Nephron progenitor cell (in vitro differentiated cells): ENCODE measurements at regions not wholly inside any gene's neighbourhood (a gene's known extent, or its start where the extent isn't known, plus 50 kb on each side); places are given as distances from the start of the nearest gene placed in this dataset.
"Not testable (repeated sequence)": the region's sequence is repeated elsewhere in the genome, so short reads cannot be mapped to it uniquely, and the experiment has no call there.

ENCODE experiments used
- DNase-seq: peaks from one replicate; pipeline ENCODE4 v3.0.0; 2021
- H3K27ac Mint-ChIP-seq: 2 replicates; pipeline ENCODE4 v1.8.0; 2021; ENCODE audit warnings: mild to moderate bottlenecking, moderate library complexity, mixed read lengths
- H3K27me3 Mint-ChIP-seq: 2 replicates; pipeline ENCODE4 v1.8.0; 2021; ENCODE audit warnings: mild to moderate bottlenecking, low read depth, mixed read lengths; ENCODE audit not compliant: poor library complexity
- H3K36me3 Mint-ChIP-seq: 2 replicates; pipeline ENCODE4 v1.8.0; 2021; ENCODE audit warnings: low read depth, mixed read lengths
- H3K4me1 Mint-ChIP-seq: 2 replicates; pipeline ENCODE4 v1.8.0; 2021; ENCODE audit warnings: mixed read lengths
- H3K4me3 Mint-ChIP-seq: 2 replicates; pipeline ENCODE4 v1.8.0; 2021; ENCODE audit warnings: mild to moderate bottlenecking, moderate library complexity, mixed read lengths
- H3K9me3 Mint-ChIP-seq: 2 replicates; pipeline ENCODE4 v1.8.0; 2021; ENCODE audit warnings: mild to moderate bottlenecking, moderate library complexity, mixed read lengths
- TF ChIP-seq, protein P1 (sequence below): fragments of 200-600 bp; sonication (generic); IDR thresholded peaks from 2 replicates; pipeline ENCODE4 v1.5.0; 2021; ENCODE audit warnings: antibody characterized with exemption

DNA sequence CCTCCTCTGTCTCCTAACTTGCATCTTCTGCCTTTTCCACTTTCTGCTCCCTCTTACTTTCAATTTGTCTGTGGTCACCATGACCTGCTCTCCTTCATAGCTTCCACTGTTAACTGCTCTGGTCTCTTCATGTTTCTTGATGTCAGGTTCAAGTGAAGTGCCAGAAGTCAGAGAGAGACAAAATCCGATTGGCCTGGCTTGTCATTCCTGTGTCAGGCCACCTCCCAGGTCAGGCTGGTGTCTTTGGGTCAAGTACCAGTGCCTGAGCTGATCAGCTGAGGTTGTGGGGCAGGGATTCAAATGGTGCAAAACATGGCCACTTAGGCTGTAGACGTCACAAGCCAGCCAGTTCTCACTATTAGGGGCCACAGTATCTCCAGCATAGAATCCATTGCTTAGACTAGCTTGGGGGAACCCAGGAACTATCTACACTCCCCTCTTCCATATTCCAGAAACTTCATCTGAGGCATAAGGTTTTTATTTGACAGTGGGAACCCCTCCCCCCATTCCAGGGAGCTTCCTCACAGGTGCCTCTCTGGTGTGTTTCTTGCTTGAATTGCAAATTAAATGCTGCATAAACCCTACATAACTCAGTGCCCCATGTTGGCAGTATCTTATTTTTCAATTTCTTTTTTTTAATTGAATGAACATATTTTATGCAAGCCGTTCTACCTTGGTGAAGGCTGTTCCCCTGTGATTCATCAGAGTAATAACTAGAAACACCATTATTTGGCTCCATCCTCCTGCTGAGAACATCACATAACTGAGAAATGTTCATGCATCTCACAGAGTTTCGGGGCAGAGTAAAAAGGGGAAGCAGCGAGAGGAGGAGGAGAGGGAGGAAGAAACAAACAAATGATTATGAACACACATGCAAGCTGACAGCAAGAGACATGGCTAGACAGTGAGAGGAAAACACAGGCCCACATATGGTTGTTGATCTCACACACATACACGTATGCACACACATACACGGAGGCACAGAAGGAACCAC is 175.8 kb downstream of the TLE3 start:
- Mint-ChIP-seq H3K4me3 (peak overlapping the region; percentile 12), H3K9me3 (peaks cover 54% of the 10 kb centered on the region), H3K4me1 (peaks cover 15% of the 10 kb centered on the region), H3K27me3 (peaks cover 3% of the 10 kb centered on the region), H3K36me3 (peaks cover 6% of the 10 kb centered on the region), H3K27ac (no peak overlapping the region)
- TF ChIP-seq, protein P1, sequence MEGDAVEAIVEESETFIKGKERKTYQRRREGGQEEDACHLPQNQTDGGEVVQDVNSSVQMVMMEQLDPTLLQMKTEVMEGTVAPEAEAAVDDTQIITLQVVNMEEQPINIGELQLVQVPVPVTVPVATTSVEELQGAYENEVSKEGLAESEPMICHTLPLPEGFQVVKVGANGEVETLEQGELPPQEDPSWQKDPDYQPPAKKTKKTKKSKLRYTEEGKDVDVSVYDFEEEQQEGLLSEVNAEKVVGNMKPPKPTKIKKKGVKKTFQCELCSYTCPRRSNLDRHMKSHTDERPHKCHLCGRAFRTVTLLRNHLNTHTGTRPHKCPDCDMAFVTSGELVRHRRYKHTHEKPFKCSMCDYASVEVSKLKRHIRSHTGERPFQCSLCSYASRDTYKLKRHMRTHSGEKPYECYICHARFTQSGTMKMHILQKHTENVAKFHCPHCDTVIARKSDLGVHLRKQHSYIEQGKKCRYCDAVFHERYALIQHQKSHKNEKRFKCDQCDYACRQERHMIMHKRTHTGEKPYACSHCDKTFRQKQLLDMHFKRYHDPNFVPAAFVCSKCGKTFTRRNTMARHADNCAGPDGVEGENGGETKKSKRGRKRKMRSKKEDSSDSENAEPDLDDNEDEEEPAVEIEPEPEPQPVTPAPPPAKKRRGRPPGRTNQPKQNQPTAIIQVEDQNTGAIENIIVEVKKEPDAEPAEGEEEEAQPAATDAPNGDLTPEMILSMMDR, result no peak
- DNase-seq, result no peak

- H3K27me3 Mint-ChIP-seq, result no peaks in the 10 kb centered on the region
- peaks cover 11% of the 10 kb centered on the region for H3K36me3 Mint-ChIP-seq
- no peak overlapping the region for H3K27ac Mint-ChIP-seq
- TF ChIP-seq, protein P1, result no peak
- H3K9me3 Mint-ChIP-seq, result peaks cover 75% of the 10 kb centered on the region
- peaks cover 7% of the 10 kb centered on the region for H3K4me1 Mint-ChIP-seq
- H3K4me3 Mint-ChIP-seq, result no peak overlapping the region
- DNase-seq, result no peak
These were observed 173.2 kb downstream of the TLE3 start for GRCh38 chr15:69924531-69924930.

DNA sequence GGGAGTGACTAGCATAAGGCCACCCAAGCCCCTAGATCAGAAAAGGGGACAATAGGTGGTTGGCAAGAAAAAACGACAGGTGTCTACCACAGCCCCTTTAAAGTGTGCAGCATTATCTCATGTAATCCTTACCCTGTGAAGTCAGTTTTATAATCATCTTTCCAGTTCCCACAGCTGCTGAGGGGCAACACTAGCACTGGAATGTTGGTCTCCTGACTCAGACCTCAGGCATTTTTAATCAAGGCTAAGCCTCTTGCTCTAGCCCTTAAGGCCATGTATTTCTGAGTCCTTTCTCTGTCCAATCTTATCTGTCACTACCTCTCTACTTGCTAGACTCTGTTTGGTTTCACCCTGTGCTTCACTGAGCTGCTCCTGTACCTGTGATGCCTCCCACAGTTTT is 171.7 kb downstream of the TLE3 start:
- H3K4me3 Mint-ChIP-seq, result no peak overlapping the region
- no peaks in the 10 kb centered on the region for H3K27me3 Mint-ChIP-seq
- no peak for DNase-seq
- peaks cover 79% of the 10 kb centered on the region for H3K9me3 Mint-ChIP-seq
- H3K27ac Mint-ChIP-seq, result no peak overlapping the region
- H3K4me1 Mint-ChIP-seq, result no peaks in the 10 kb centered on the region
- H3K36me3 Mint-ChIP-seq, result peaks cover 15% of the 10 kb centered on the region
- TF ChIP-seq, protein P1, result no peak

GRCh38 chr15:69926721-69927120 is 171.0 kb downstream of the TLE3 start:
- peaks cover 15% of the 10 kb centered on the region for H3K36me3 Mint-ChIP-seq
- no peak overlapping the region for H3K4me3 Mint-ChIP-seq
- TF ChIP-seq, protein P1, result no peak
- peaks cover 74% of the 10 kb centered on the region for H3K9me3 Mint-ChIP-seq
- H3K4me1 Mint-ChIP-seq, result no peaks in the 10 kb centered on the region
- H3K27ac Mint-ChIP-seq, result no peak overlapping the region
- no peaks in the 10 kb centered on the region for H3K27me3 Mint-ChIP-seq
- no peak for DNase-seq

DNA sequence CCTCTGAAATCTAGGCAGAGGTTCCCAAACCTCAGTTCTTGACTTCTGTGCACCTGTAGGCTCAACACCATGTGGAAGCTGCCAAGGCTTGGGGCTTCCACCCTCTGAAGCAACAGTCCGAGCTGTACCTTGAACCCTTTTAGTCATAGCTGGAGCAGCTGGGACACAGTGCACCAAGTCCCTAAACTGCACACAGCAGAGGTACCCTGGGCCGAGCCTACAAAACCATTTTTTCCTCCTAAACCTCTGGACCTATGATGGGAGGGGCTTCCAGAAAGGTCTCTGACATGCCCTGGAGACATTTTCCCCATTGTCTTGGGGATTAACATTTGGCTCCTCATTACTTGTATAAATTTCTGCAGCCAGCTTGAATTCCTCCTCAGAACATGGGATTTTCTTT is 168.8 kb downstream of the TLE3 start:
- not testable (repeated sequence) for H3K4me1 Mint-ChIP-seq, DNase-seq, H3K27ac Mint-ChIP-seq, H3K27me3 Mint-ChIP-seq, H3K4me3 Mint-ChIP-seq
- H3K36me3 Mint-ChIP-seq, result peaks cover 15% of the 10 kb centered on the region
- peaks cover 55% of the 10 kb centered on the region for H3K9me3 Mint-ChIP-seq

DNA sequence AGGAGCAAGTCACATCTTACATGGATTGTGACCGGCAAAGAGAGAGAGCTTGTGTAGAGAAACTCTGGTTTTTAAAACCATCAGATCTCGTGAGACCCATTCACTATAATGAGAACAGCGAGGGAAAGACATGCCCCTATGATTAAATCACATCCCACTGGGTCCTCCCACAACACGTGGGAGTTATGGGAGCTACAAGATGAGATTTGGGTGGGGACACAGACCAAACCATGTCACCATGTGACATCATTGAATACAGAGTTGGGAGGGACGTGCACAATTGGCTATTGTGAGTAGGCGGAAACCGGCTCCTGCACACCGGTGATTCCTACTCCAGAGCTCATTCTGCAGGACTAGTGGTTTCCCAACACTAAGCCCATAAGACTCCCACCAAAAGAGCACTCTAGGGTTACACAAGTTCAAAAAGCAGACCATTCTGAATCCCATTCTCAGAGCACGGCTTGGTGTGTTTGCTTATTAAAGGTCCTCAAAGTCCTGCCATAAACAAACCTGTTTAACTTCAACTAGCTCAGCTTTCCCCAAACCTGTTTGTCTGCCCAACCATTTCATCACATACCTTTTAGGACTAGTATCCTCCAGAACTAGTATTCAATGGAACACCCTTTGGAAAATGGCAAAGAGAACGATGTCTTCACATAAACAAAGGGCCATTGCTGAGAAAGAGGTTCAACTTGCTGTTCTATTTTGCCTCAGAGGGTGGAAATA is 167.6 kb downstream of the TLE3 start:
- TF ChIP-seq, protein P1, result no peak
- H3K27ac Mint-ChIP-seq, result no peak overlapping the region
- H3K36me3 Mint-ChIP-seq, result peaks cover 9% of the 10 kb centered on the region
- H3K9me3 Mint-ChIP-seq, result peaks cover 47% of the 10 kb centered on the region
- peaks cover under 1% of the 10 kb centered on the region for H3K27me3 Mint-ChIP-seq
- H3K4me3 Mint-ChIP-seq, result no peak overlapping the region
- DNase-seq, result no peak
- H3K4me1 Mint-ChIP-seq, result no peaks in the 10 kb centered on the region
